GF-D8 (cell line): ENCODE measurements at regions not wholly inside any gene's neighbourhood (a gene's known extent, or its start where the extent isn't known, plus 50 kb on each side); places are given as distances from the start of the nearest gene placed in this dataset.
"Not testable (repeated sequence)": the region's sequence is repeated elsewhere in the genome, so short reads cannot be mapped to it uniquely, and the experiment has no call there.

Source experiments
- DNase-seq: peaks from one replicate; lab custom pipeline; 2025; lab: John Stamatoyannopoulos, UW

DNA sequence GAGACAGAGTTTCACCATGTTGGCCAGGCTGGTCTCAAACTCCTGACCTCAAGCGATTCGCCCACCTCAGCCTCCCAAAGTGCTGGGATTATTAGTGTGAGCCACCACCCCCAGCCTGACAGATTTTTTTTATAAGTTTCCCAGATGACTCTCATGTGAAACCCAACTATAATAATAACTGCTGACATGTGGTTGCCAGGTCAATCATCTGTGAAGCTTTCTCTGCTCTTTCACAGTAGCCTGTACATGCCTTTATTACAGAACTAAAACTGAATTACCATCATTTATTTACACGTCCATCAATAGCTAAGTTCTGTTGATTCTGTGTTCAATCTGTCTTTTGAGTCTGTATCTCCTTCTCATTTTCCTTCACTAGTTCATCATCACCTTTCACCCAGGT lies 218.5 kb downstream of the RPS29 start:
- no peak for DNase-seq

DNA sequence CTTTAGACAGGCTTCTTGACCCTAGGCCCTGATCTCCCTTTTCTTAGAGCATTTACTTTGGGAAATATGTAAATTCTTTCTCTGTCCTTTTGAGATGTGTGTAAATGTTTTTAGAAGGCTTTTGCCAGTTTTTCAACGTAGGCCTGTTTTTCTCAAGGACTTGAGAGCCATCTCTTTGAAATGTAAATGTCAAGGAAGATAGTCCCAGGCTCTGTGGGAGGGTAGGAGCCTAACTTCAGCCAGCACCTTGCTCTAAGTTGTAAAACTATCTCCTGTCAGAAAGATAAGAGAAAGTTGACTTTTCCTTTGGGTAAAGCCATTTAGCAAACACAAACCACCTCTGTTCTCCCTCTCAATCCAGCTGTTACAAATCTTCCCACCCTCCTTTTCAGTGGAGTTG lies 219.8 kb downstream of the RPS29 start:
- no peak for DNase-seq

GRCh38 chr14:49364752-49365117 lies 221.4 kb downstream of the RPS29 start:
- DNase-seq: no peak

DNA sequence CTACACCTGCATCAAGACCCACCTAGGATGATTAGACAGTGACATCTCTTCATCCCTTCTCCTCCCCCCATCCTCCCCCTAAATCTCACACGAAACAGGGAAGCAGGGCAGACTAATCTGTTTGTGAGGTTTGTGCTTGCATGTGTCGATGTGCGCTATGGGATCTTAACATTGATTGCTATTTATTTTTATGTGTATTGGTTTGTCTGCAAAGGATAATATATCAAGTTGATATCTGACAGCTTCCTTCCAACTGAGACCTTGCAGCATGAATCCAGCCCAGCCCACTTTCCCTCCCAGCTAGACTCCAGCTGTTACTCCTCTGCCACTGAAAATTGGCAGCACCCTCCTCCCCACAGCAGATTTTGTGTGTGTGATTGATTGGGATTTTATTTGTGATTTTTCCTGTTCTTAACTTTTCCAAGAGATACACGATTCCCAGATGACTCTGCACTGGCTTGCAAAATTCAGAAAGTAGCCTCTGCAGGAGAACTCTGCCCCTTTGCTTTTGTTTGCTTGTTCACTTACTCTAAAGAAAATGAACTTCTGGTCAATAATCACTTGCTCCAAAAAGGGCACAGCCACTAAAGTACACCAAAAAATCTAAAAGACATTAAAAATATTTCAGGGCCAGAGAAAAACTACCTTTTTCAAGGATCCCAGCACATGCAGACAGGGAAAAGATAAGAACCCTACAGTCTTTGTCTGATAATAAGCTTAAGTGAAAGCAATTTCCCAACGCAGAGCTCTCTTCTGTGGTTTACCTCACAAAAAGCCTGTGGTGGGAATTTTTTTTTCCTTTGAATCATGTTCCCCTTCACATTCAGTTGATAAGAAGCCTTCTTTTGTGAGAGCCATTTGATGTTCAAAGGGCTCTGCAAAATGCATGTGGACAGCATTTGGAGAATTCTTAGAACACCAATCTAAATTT lies 222.1 kb downstream of the RPS29 start:
- no peak for DNase-seq

DNA sequence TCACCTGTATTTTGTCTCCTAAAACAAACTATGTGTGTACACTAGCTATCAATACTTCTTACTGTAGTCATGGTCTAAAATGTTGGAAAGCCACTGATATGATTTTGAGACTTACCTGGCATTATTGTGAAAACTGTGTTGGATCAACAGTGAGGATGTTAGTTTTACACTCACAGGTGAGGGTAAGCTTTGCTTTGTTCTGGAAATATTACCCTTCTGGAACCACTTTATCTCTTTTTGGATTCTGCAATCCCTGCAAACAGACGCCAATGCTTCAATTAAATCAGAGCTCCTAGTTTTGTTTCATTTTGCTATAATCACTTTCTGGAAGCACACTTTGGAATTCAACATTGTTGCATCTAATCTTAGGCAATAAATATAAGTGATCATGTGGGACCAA lies 223.3 kb downstream of the RPS29 start:
- no peak for DNase-seq

GRCh38 chr14:49339130-49339529 lies 247.1 kb downstream of the RPS29 start:
- DNase-seq: no peak

- DNase-seq: no peak
Measured at GRCh38 chr14:49319810-49320209, 266.4 kb downstream of the RPS29 start.

- DNase-seq: no peak
Measured at GRCh38 chr14:49315570-49315969, 270.6 kb downstream of the RPS29 start.

GRCh38 chr14:49314737-49315136 lies 271.4 kb downstream of the RPS29 start:
- no peak for DNase-seq

GRCh38 chr14:49313108-49313507 lies 273.1 kb downstream of the RPS29 start:
- no peak for DNase-seq

GRCh38 chr14:49310298-49310697 lies 275.9 kb downstream of the RPS29 start:
- DNase-seq: no peak

GRCh38 chr14:49306152-49306751 lies 279.9 kb downstream of the RPS29 start:
- no peak for DNase-seq

DNA sequence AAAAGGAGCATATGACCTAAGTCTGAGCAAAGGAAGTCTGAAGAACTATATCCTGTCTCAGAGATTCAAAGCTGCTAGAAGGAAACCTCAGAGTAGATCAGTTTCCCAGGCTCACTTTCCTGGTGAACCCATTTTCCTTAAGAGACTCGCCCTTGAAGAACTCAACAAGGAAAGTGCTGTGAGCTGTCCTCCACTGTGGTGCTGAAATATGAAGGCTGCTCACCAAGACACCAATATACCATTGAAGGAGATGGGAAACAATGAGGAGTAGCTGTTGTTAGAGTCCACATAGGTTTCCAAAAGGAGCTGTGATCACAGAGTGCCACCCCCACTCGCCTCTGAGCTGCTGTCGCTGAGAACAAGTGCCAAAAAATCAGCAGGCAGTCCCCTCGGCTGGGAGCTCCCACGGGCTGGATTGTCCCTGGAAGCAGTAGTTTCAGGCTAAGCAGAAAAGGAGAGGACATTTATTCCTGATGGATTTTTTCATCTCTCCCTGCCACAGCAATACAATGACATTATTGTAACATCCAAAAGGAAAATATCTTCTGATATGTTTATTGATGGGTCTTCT lies 282.1 kb downstream of the RPS29 start:
- no peak for DNase-seq

DNA sequence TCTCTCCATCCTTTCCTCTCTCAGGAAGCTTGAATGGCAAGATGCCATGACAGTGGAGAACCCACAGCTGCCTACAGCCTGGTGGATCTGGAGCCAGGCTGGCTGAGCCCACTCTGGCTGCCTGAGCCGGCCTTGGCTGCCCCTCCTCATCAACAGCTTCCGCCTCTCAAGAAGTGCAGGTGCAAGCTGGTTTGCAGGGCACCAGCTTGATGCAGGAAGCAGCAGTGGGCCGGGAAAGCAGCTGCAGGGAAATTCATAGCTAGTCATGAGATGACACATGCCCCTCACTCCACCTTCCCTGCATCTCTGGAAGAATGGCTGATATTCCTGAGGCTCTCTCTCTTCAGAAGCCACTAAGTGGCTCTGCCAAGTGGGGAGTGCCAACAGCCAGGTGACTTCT lies 289.1 kb downstream of the RPS29 start:
- DNase-seq: no peak

- DNase-seq: no peak
Measured at GRCh38 chr14:49294621-49295148, 291.5 kb downstream of the RPS29 start.

- no peak for DNase-seq
Measured at GRCh38 chr14:49287004-49287403, 299.2 kb downstream of the RPS29 start.

DNA sequence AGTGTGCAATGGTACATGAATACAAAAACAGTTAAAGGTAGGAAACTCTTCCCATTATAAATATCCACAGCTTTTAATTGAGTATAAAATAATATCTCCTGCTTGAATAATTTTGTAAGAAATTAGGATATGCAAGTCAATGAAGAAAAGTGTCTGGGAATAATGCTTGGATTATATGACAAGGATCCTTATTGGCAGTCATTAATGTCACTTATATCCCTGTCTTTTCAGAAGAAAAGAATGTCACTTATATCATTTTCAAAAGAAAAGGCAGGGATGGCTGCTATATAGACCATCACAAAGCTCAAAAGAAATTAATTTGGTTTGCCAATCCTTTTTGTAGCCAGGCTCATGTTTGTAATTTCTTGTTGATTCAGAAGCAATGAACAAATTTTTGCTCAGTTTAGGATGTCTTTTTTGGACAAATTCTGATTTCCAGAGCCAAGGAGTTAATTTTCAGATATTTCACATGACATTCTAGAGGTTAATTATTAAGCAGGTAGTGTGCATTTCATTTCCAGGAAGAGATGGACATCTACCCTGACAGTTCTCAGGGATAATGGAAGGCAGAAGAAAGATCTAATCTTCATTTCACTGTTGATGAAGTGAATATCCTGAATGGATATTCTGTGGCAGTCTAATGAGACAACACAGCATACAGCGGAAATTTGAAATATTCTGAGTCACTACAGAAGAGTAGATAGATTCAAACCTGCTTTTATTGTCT lies 299.8 kb downstream of the RPS29 start:
- no peak for DNase-seq

DNA sequence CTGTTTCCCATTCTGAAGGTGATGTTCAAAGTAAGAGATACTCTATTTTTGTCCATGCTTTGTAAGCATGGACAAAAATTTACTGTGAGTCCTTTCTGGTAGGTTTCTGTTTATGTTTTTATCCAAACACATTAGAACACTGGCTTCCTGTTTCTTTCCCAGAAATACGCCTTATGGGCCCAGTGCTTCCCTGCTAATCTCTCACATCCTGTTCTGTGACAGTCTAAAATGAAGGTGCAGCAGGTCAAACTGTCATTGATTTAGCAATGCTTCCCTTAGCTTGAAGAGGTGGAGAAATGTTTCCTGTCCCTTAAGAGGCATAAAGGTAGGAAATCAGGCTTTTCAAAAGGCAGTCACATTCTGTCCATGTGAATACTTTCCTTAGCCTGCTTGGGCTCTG lies 305.6 kb downstream of the RPS29 start:
- no peak for DNase-seq

- no peak for DNase-seq
Measured at GRCh38 chr14:49250517-49250916, 335.7 kb downstream of the RPS29 start.

- DNase-seq: no peak
Measured at GRCh38 chr14:49250109-49250508, 336.1 kb downstream of the RPS29 start.

DNA sequence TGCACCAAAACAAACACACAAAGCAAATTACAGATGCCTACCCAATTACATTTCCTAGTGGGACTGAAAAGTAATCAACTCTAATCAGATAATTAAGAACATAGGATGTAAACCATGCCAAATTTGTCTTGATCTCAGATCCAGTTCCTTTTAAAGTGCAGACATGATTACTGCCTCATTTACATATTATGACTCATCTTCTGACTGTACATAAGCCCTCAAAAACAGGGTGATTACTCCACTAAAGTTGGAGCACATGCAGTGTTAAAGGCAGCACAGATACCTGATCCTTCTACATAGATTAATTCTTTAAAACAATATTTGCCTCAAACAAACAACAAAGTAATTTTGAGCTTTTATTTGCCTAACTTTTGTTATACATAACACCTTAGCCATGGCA lies 337.2 kb downstream of the RPS29 start:
- no peak for DNase-seq

GRCh38 chr14:49243777-49244176 lies 342.4 kb downstream of the RPS29 start:
- DNase-seq: not testable (repeated sequence)
